Thyroid gland (tissue), 4 donors: ENCODE measurements at regions not wholly inside any gene's neighbourhood (a gene's known extent, or its start where the extent isn't known, plus 50 kb on each side); places are given as distances from the start of the nearest gene placed in this dataset.

Experiments used
- POLR2A ChIP-seq, 2 donors: fragments of 450-650 bp; IDR thresholded peaks; one replicate each; pipeline ENCODE4 v1.6.1; 2017; ENCODE audit warnings: antibody characterized with exemption in 2 of 2, mild to moderate bottlenecking in 2 of 2, moderate library complexity in 1 of 2
- TF ChIP-seq, protein P1 (sequence below), 6 experiments: fragments of 200-600 bp in 3 of 6; fragments of 450-650 bp in 3 of 6; sonication (generic) in 3 of 6; IDR thresholded peaks; one replicate each; pipeline ENCODE4 v1.5.1; 2016 to 2019; ENCODE audit warnings: antibody characterized with exemption in 6 of 6, mild to moderate bottlenecking in 2 of 6, inconsistent platforms in 1 of 6, moderate library complexity in 1 of 6

DNA sequence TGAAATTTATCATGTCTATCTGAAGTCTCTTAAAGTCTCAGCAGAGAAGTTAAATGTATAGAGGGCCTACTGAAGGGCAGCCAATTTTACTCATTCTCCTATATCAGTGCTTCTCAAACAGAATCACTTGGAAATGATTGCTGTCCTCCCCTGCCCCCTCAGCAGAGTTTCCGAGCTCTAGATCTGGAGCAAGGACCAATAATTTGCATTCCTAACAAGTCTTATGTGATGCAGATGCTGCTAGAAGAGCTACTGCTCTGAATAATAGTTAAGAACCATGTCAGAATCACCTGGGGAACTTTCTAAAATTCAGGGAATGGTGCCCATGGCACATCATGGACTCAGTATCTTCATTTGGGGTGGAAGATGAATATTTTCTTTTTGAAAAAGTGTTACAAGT is 105.6 kb upstream of the EPHA4 start:
- TF ChIP-seq, protein P1, sequence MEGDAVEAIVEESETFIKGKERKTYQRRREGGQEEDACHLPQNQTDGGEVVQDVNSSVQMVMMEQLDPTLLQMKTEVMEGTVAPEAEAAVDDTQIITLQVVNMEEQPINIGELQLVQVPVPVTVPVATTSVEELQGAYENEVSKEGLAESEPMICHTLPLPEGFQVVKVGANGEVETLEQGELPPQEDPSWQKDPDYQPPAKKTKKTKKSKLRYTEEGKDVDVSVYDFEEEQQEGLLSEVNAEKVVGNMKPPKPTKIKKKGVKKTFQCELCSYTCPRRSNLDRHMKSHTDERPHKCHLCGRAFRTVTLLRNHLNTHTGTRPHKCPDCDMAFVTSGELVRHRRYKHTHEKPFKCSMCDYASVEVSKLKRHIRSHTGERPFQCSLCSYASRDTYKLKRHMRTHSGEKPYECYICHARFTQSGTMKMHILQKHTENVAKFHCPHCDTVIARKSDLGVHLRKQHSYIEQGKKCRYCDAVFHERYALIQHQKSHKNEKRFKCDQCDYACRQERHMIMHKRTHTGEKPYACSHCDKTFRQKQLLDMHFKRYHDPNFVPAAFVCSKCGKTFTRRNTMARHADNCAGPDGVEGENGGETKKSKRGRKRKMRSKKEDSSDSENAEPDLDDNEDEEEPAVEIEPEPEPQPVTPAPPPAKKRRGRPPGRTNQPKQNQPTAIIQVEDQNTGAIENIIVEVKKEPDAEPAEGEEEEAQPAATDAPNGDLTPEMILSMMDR (IDR thresholded peaks at IDR 0.05), result no peak
- no peak for TF ChIP-seq POLR2A (IDR thresholded peaks at IDR 0.05)
